NCI-H2107 treated with DMSO at 0.1 percent for 48 hours (cell line): ENCODE measurements at regions not wholly inside any gene's neighbourhood (a gene's known extent, or its start where the extent isn't known, plus 50 kb on each side); places are given as distances from the start of the nearest gene placed in this dataset.

Source experiments
- DNase-seq: peaks from one replicate; lab custom pipeline; 2025; ENCODE audit not compliant: unreplicated experiment; lab: John Stamatoyannopoulos, UW

GRCh38 chr5:2946315-2946714 lies 194.8 kb upstream of the IRX2 start:
- no peak for DNase-seq

GRCh38 chr5:2936413-2936812 lies 184.9 kb upstream of the IRX2 start:
- DNase-seq = no peak

- no peak for DNase-seq
These were observed 178.3 kb upstream of the IRX2 start for GRCh38 chr5:2929779-2930178.

- no peak for DNase-seq
These were observed 170.2 kb upstream of the IRX2 start for GRCh38 chr5:2921651-2922050.

- DNase-seq = no peak
These were observed 169.7 kb upstream of the IRX2 start for GRCh38 chr5:2921176-2921575.

- no peak for DNase-seq
These were observed 168.8 kb upstream of the IRX2 start for GRCh38 chr5:2920312-2920711.

- no peak for DNase-seq
These were observed 168.0 kb upstream of the IRX2 start for GRCh38 chr5:2919310-2920018.

- no peak for DNase-seq
These were observed 166.0 kb upstream of the IRX2 start for GRCh38 chr5:2917524-2917923.

GRCh38 chr5:2917093-2917492 lies 165.6 kb upstream of the IRX2 start:
- DNase-seq = no peak

GRCh38 chr5:2916076-2916682 lies 164.7 kb upstream of the IRX2 start:
- DNase-seq = no peak

- DNase-seq = no peak
These were observed 163.6 kb upstream of the IRX2 start for GRCh38 chr5:2914981-2915484.

GRCh38 chr5:2914022-2914661 lies 162.7 kb upstream of the IRX2 start:
- no peak for DNase-seq

GRCh38 chr5:2913281-2913680 lies 161.8 kb upstream of the IRX2 start:
- no peak for DNase-seq

GRCh38 chr5:2912741-2913140 lies 161.3 kb upstream of the IRX2 start:
- DNase-seq = no peak

GRCh38 chr5:2910401-2911175 lies 159.1 kb upstream of the IRX2 start:
- no peak for DNase-seq

GRCh38 chr5:2909035-2909434 lies 157.6 kb upstream of the IRX2 start:
- no peak for DNase-seq

GRCh38 chr5:2908086-2908485 lies 156.6 kb upstream of the IRX2 start:
- DNase-seq = no peak

- no peak for DNase-seq
These were observed 155.0 kb upstream of the IRX2 start for GRCh38 chr5:2906302-2907090.

GRCh38 chr5:2905741-2906140 lies 154.3 kb upstream of the IRX2 start:
- no peak for DNase-seq

GRCh38 chr5:2904956-2905355 lies 153.5 kb upstream of the IRX2 start:
- DNase-seq = no peak

GRCh38 chr5:2904399-2904798 lies 152.9 kb upstream of the IRX2 start:
- no peak for DNase-seq
